Gastroesophageal sphincter (tissue), 4 donors: ENCODE measurements at regions not wholly inside any gene's neighbourhood (a gene's known extent, or its start where the extent isn't known, plus 50 kb on each side); places are given as distances from the start of the nearest gene placed in this dataset.

Experiments
- ATAC-seq: fragments of 150-250 bp; one replicate; pipeline ENCODE4 v1.9.1; 2016; ENCODE audit warnings: mild to moderate bottlenecking, moderate library complexity
- H3K27ac ChIP-seq, 4 donors: fragments of 200-600 bp; sonication (generic) in 3 of 4; 1 replicate in 3 of 4; 2 replicates in 1 of 4; pipeline ENCODE4 v1.5.1; 2016 to 2019
- H3K27me3 ChIP-seq: fragments of 200-600 bp; sonication (generic); one replicate; pipeline ENCODE4 v1.5.1; 2019
- H3K36me3 ChIP-seq, 2 donors: fragments of 200-600 bp; sonication (generic); one replicate each; pipeline ENCODE4 v1.5.1; 2019; ENCODE audit warnings: control low read depth in 1 of 2
- H3K4me1 ChIP-seq, 3 donors: fragments of 200-600 bp; sonication (generic); 1 replicate in 2 of 3; 2 replicates in 1 of 3; pipeline ENCODE4 v1.5.1; 2016 to 2019; ENCODE audit warnings: control low read depth in 2 of 3
- H3K4me3 ChIP-seq, 2 donors: fragments of 200-600 bp; sonication (generic); one replicate each; pipeline ENCODE4 v1.5.1; 2019; ENCODE audit warnings: mild to moderate bottlenecking in 1 of 2, moderate library complexity in 1 of 2
- H3K9me3 ChIP-seq, 3 donors: fragments of 200-600 bp; sonication (generic); one replicate each; pipeline ENCODE4 v1.5.1; 2017 to 2019; ENCODE audit warnings: control low read depth in 2 of 3
- CTCF ChIP-seq, 4 experiments: fragments of 200-600 bp in 2 of 4; fragments of 450-650 bp in 2 of 4; sonication (generic) in 1 of 4; IDR thresholded peaks; one replicate each; pipeline ENCODE4 v1.5.1; 2017 to 2019; ENCODE audit warnings: antibody characterized with exemption in 4 of 4, mild to moderate bottlenecking in 2 of 4, moderate library complexity in 2 of 4
- EP300 ChIP-seq: sonication (generic); formaldehyde crosslinking; IDR thresholded peaks from one replicate; pipeline ENCODE4 v1.6.1; 2017; ENCODE audit warnings: antibody characterized with exemption, mild to moderate bottlenecking
- POLR2A ChIP-seq, 2 donors: fragments of 450-650 bp; IDR thresholded peaks; one replicate each; pipeline ENCODE4 v1.6.1; 2017; ENCODE audit warnings: antibody characterized with exemption in 2 of 2, mild to moderate bottlenecking in 2 of 2, moderate library complexity in 1 of 2
- POLR2AphosphoS5 ChIP-seq: sonication (generic); formaldehyde crosslinking; IDR thresholded peaks from one replicate; pipeline ENCODE4 v1.6.1; 2017; ENCODE audit warnings: antibody characterized with exemption
- WGBS, 2 donors: methylation state at CpG; one replicate each; pipeline ENCODE4 v1.1.5; 2018; ENCODE audit warnings: low coverage in 1 of 2; 5-methylcytosine and 5-hydroxymethylcytosine counted together

- no peaks in the 10 kb centered on the region for H3K27me3 ChIP-seq
- 54 to 75% methylated on average over 2 of the region's 2 CpGs for WGBS, 2 donors
- no peaks in the 10 kb centered on the region for H3K36me3 ChIP-seq
- ATAC-seq = no peak
- no peak overlapping the region for H3K4me3 ChIP-seq
- TF ChIP-seq POLR2AphosphoS5 (no peak), EP300 (no peak), POLR2A (IDR thresholded peaks at IDR 0.05) (no peak), CTCF (IDR thresholded peaks at IDR 0.05) (no peak)
- H3K27ac ChIP-seq = no peak overlapping the region
- no peaks in the 10 kb centered on the region for H3K9me3 ChIP-seq
- H3K4me1 ChIP-seq = peaks cover 0 to 11% (median 0%) of the 10 kb centered on the region in 3 donors
These were observed 50.0 kb upstream of the ACYP2 start for GRCh38 chr2:54065411-54065810.

GRCh38 chr2:54063967-54064535 is 51.4 kb upstream of the ACYP2 start:
- H3K9me3 ChIP-seq = no peaks in the 10 kb centered on the region
- no peak for ATAC-seq
- TF ChIP-seq POLR2A (IDR thresholded peaks at IDR 0.05) (no peak), CTCF (IDR thresholded peaks at IDR 0.05) (no peak), POLR2AphosphoS5 (no peak), EP300 (no peak)
- no peak overlapping the region for H3K27ac ChIP-seq
- no peaks in the 10 kb centered on the region for H3K36me3 ChIP-seq
- H3K27me3 ChIP-seq = no peaks in the 10 kb centered on the region
- peaks cover 0 to 11% (median 0%) of the 10 kb centered on the region in 3 donors for H3K4me1 ChIP-seq
- H3K4me3 ChIP-seq = no peak overlapping the region
- 84 to 86% methylated on average over 2 of the region's 3 CpGs for WGBS, 2 donors

- Histone ChIP-seq H3K27ac (no peak overlapping the region), H3K4me3 (no peak overlapping the region), H3K36me3 (no peaks in the 10 kb centered on the region), H3K9me3 (no peaks in the 10 kb centered on the region), H3K4me1 (peaks cover 0 to 5% (median 0%) of the 10 kb centered on the region in 3 donors), H3K27me3 (no peaks in the 10 kb centered on the region)
- TF ChIP-seq EP300 (no peak), POLR2A (IDR thresholded peaks at IDR 0.05) (no peak), CTCF (IDR thresholded peaks at IDR 0.05) (no peak), POLR2AphosphoS5 (no peak)
- no peak for ATAC-seq
- 38 to 57% methylated on average over 1 of the region's 1 CpG for WGBS, 2 donors
These were observed 53.0 kb upstream of the ACYP2 start for GRCh38 chr2:54062401-54062800.

- H3K27ac ChIP-seq = no peak overlapping the region
- H3K9me3 ChIP-seq = no peaks in the 10 kb centered on the region
- WGBS, 2 donors = 80% methylated on average over 1 of the region's 1 CpG; no CpG with 5 or more reads in 1 of the 2 donors
- no peak overlapping the region for H3K4me3 ChIP-seq
- TF ChIP-seq POLR2AphosphoS5 (no peak), EP300 (no peak), CTCF (IDR thresholded peaks at IDR 0.05) (no peak), POLR2A (IDR thresholded peaks at IDR 0.05) (no peak)
- H3K4me1 ChIP-seq = peaks cover 0 to 8% (median 0%) of the 10 kb centered on the region in 3 donors
- no peaks in the 10 kb centered on the region for H3K36me3 ChIP-seq
- ATAC-seq = no peak
- H3K27me3 ChIP-seq = no peaks in the 10 kb centered on the region
These were observed 54.1 kb upstream of the ACYP2 start for GRCh38 chr2:54061272-54061671.

DNA sequence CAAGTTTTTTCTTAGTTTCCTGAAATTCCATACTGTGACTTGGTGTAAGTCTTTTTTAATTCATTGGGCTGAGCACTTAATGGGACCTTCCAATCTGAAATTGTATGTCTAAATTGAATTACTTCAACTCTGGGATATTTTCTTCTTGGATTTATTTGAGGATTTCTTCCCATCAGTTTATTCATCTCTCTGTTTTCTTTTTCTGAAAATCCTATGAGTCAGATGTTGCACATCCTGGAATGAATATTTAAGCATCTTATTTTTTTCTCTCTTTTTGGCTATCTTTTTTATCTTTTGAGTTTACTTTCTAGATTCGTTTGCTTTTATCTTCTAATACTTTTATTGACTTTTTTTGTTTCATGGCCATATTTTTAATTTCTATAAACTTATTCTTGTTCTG is 55.4 kb upstream of the ACYP2 start:
- 45 to 55% methylated on average over 1 of the region's 1 CpG for WGBS, 2 donors
- Histone ChIP-seq H3K27me3 (no peaks in the 10 kb centered on the region), H3K4me3 (no peak overlapping the region), H3K27ac (no peak overlapping the region), H3K36me3 (no peaks in the 10 kb centered on the region), H3K9me3 (no peaks in the 10 kb centered on the region), H3K4me1 (peaks cover 0 to 15% (median 0%) of the 10 kb centered on the region in 3 donors)
- no peak for ATAC-seq
- TF ChIP-seq POLR2A (IDR thresholded peaks at IDR 0.05) (no peak), EP300 (no peak), POLR2AphosphoS5 (no peak)
